Activated T-cell treated with anti-CD3 and anti-CD28 coated beads, Interleukin-2, amount 50 U/mL, for 48 hours (primary cell): ENCODE measurements at regions not wholly inside any gene's neighbourhood (a gene's known extent, or its start where the extent isn't known, plus 50 kb on each side); places are given as distances from the start of the nearest gene placed in this dataset.

ENCODE experiments used
- DNase-seq, 2 experiments: peaks; one replicate each; pipeline ENCODE4 v3.0.0-alpha.2; 2020

GRCh38 chr12:126807312-126807865 lies 1459.6 kb upstream of the TMEM132C start:
- no peak for DNase-seq

DNA sequence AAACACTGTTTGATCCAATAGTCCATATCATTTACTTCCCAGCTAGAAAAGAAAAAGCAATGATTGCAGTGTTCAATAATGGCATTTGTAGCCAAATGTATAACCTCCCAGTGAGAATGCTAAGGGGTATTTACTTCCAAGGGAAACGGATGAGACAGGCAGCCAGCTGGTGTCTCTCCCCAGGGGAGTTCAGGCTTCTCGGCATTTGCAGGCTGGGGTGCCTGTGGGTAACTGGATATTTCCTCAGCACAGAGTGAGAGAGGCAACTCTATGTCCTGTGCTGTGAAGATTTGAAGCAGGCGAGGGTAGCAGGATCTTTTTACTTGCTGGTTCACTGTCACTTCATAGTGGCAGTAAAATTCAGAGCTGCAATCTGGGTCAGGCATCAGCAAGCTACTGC lies 1455.6 kb upstream of the TMEM132C start:
- no peak for DNase-seq

- no peak for DNase-seq
Observed at GRCh38 chr12:126819554-126819953, 1447.4 kb upstream of the TMEM132C start.

DNA sequence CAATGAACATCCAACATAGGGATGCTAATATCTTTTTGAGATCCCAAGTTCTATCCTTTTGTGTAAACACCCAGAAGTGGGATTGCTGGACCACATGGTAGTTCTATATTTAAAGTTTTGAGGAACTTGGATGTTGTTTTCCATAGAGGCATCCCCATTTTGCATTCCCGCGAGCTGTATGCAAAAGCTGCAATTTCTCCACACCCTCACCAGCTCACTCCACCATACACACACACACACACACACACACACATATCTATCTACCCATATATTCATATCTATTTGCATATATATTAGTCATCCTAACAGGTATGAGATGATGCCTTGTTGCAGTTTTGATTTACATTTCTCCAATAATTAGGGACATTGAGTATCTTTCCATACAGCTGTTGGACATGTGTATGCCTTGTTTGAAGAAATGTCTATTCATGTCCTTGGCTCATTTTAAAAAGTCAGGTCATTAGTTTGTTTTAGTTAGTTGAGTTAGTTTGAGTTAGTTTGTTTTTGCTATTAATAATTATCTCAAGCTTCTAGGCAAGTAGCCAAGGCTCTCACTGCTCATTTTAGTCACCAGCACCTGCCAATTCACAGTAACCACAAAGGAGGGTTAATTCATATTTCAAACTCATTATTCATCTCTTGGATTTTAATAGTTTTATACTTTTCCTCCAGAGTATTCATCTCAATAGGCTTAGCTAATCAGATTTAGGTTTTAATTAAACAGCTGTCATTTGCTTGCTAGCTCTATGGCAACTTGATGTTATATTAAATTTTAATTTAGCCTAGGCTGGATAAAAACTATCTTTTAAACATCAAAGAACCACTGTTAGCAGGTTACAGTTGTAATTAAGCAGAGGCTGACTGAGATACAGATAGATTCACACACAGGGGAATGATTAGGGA lies 1435.9 kb upstream of the TMEM132C start:
- DNase-seq: no peak

- no peak for DNase-seq
Observed at GRCh38 chr12:126837697-126838096, 1429.3 kb upstream of the TMEM132C start.

- DNase-seq: no peak
Observed at GRCh38 chr12:126843915-126844669, 1422.9 kb upstream of the TMEM132C start.

DNA sequence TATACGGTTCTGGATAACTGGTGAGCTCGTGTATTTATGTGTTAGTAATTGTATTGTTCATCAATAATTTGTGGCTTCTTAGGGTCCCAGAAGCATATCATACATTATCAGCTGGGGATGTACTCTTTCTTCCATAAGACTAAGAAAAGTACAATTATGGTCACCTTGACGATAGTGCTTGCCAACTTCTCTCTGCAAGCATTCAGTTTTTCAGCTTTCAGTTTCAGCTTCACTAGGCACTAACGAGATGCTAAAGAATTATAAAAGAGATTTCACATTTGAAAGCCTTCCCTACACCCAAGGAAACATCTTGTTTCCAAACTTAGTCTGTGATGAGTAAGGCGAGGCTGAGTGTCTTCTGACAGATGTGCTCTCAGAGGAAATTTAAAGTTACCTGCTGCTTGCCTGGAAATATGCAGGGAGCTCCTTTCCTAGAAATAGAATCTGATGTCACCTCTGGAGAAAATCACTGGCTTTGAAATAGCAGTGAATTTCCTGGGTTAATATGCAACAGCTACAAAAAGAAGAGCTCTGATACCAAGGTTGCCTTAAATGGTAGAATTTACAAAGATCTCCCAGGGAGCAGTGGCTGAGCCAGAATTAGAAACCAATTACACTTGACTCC lies 1419.9 kb upstream of the TMEM132C start:
- DNase-seq: no peak

DNA sequence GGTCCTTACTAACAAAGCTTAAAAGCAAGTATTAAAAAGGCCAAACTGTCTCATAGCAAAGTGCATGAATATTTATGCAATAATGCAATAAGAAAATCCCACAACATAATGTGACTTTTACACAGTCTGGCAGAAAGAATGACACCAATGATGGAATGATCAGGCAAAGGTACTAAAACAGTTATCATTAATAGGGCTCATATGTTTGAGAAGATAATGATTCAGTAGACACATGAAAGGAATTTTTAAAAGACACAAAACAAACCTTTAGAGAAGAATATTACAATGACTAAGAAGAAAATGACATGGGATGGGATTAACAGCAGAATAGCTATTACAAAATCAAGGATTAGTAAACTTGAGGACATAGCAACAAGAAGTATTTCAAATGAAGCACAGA lies 1411.2 kb upstream of the TMEM132C start:
- no peak for DNase-seq

DNA sequence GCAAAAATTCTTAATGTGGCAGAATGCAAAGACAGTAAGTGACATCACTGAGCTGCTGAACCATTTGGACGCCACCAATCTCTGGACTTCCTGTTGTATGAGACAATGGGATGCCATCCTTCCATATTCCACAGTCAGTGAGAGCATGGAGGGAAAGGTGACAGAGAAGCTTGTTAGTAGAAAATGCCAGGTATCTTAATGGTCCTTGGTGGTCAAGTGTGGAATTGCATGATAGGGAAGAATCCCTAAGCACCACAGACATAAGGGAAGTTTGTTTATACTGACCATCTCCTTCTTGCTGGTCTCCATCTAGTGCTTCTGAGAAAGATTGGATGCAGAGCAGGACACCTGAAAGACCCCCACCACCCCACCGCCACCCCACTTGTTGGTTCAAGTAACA lies 1410.0 kb upstream of the TMEM132C start:
- DNase-seq: no peak

GRCh38 chr12:126858560-126858959 lies 1408.4 kb upstream of the TMEM132C start:
- DNase-seq: no peak

DNA sequence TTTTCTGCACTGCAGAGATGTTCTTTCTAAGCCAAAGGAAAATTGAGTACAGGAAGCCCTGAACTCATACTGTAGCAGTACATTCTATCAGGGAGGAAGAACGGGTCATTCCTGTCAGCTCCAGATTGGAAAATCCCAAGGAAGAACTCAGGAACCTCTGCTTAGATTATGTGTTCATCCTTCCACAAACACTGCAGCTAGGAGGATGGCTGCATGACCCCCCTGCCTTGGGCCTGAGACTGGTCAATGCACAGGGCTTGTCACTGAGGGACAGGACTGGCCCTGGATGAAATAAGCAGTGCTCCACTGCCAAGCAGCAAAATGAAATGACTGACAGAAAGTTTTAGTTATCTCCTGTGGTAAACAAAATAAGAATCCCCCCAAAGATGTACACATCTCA lies 1406.8 kb upstream of the TMEM132C start:
- no peak for DNase-seq

DNA sequence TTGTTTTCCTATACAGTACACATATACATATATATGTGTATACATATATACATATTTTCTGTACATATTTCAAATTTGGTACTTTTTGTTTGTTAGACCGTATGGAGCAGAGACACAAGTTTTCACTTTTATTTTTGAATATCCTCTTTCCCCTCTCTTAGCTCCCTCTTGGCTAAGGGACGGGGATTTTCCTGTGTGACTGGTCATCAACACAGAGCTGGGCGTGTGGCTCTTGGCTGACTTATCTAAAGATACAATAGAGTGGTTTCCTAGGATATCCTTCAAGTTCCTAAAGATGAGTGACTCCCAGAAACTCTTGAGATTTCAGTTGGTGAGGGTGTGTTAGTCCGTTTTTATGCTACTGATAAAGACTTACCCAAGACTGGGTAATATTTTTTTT lies 1404.5 kb upstream of the TMEM132C start:
- no peak for DNase-seq

- DNase-seq: no peak
Observed at GRCh38 chr12:126869644-126870043, 1397.3 kb upstream of the TMEM132C start.

DNA sequence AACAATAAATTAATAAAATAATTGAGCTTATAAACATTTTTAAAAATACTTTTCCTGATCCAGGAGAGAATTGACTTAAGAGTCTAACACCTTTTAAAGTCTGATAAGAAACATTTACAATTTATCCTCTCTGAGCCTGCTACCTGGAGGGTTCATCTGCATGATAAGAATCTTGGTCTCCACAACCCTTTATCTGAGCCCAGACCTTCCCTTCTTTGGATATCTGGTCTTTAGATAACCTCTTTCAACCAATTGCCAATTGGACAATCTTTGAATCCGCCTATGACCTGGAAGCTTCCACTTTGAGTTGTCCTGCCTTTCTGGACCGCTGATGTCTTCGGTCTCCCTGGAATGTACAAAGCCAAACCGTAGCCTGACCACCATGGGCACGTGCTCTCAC lies 1393.3 kb upstream of the TMEM132C start:
- no peak for DNase-seq

DNA sequence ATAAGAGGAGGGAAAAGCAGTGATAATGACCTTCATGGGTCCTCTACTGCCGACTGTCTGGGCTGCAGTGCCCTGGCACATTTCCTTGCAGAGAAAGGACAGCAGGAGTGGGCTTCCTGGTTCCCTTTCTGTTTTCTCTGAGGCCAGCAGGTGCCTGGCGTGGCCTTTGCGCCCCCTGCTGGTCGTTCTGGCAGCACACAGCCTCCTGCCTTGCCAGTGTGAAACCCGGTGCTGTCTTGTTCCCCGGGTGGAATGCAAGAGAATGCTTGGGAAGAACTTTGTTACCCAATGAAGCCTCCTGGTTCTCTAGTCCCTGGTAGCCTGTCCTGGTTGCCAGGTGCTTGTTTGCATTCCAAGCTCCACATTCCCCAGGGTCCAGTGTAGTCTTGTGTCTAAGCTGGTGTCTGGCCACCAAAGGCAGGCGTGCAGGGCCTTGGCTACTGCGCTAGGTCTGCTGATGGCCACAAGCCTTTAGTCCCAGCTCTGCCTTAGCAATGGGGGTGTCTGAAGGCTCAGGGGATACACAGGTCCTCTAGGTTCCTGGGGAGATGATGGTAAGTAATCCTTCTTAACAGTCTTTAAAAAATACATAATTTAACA lies 1392.4 kb upstream of the TMEM132C start:
- peak; percentile 66 to 75 for DNase-seq

DNA sequence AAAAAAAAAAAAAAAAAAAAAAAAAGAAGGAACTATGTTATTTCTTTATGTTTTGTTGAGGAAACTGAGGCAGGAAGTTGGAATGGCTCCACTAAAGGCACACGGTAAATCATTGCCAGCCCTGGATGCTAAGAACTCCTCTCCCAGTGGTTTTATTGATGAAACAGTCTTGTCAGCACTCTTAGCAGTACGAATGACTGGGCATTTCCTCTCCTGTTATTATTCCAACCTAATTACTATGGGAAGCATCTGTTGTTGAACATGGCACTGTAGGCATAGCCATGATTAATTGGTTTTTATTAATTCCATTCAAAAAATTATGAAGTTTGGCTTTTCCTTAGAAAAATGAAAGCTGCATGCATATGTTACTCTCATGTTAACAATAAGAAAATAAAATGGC lies 1387.1 kb upstream of the TMEM132C start:
- no peak for DNase-seq

GRCh38 chr12:126883697-126884096 lies 1383.3 kb upstream of the TMEM132C start:
- no peak for DNase-seq

GRCh38 chr12:126889501-126889900 lies 1377.5 kb upstream of the TMEM132C start:
- DNase-seq: no peak

DNA sequence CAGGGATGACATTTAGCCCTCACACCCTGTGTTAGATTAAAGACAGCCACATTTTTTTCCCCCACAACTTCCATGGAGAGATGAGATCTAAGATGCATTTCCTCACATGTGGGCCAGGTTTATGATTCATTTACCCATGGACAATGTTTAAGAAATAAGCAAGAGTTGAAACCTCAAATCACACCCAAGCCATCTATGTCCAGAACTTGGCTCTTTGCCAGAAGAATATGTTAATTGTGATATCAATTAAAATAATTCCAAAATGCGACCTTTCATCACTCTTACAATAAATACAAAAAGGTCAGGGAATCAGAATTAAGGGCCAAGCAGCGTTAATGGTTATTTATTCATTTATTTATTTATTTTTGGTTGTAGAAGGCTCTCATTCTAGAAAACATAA lies 1376.9 kb upstream of the TMEM132C start:
- no peak for DNase-seq

- DNase-seq: no peak
Observed at GRCh38 chr12:126891789-126892188, 1375.2 kb upstream of the TMEM132C start.

- no peak for DNase-seq
Observed at GRCh38 chr12:126895951-126896913, 1370.7 kb upstream of the TMEM132C start.

DNA sequence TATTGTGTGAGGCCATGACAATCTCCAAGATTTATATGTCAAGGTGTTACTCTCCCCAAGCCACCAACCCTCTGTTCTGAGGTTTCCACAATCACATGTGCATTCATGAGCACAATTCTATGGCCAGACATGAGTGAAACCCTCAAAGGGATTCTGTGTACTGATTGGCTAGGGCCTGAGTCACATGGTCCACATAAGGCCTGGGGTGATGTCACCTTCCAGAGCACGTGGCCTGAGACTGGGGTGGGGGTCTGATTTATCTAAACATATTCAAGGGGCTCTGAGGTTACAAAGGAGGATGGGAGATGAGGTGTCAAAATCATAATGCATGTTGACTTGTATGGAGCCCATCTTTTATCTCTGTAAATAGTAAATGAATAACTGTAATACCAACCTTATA lies 1369.9 kb upstream of the TMEM132C start:
- no peak for DNase-seq
